ENCODE measurements at regions not wholly inside any gene's neighbourhood (a gene's known extent, or its start where the extent isn't known, plus 50 kb on each side); places are given as distances from the start of the nearest gene placed in this dataset.

GRCh38 chr18:51921862-51922261 lies 418.1 kb upstream of the DCC start:
- no peaks in the 10 kb centered on the region for H3K4me1 Mint-ChIP-seq (ENCODE audit: low read depth)
- ATAC-seq (ENCODE audit: poor library complexity) (no peak), DNase-seq (no peak)
- Histone ChIP-seq H3K36me3 (ENCODE audit: insufficient read depth, low read length) (no peaks in the 10 kb centered on the region), H3K4me3 (ENCODE audit: low read length) (no peak overlapping the region), H3K4me1 (ENCODE audit: insufficient read depth, low read length) (no peaks in the 10 kb centered on the region), H3K9me3 (ENCODE audit: control insufficient read depth in 1 of 2, insufficient read depth in 1 of 2, low read length in 2 of 2) (peaks cover 0 to 10% of the 10 kb centered on the region in 2 experiments), H3K27me3 (ENCODE audit: control insufficient read depth in 1 of 2, insufficient read depth in 2 of 2, low read length in 2 of 2) (no peaks in the 10 kb centered on the region), H3K27ac (ENCODE audit: low read depth in 1 of 2, low read length in 2 of 2) (no peak overlapping the region)
- no peak overlapping the region for H3K27ac Mint-ChIP-seq
- H3K27me3 Mint-ChIP-seq: no peaks in the 10 kb centered on the region
- CTCF ChIA-PET: no interaction called here
- POLR2A ChIA-PET: no interaction called here
- no peak overlapping the region for H3K4me3 Mint-ChIP-seq
- intact Hi-C loops (cut with DNase I, micrococcal nuclease): no loop called here
- H3K9me3 Mint-ChIP-seq: peaks cover 10% of the 10 kb centered on the region
- TF ChIP-seq CTCF (IDR thresholded peaks at IDR 0.05): no peak
- H3K36me3 Mint-ChIP-seq (ENCODE audit: low read depth): no peaks in the 10 kb centered on the region

- TF ChIP-seq CTCF (IDR thresholded peaks at IDR 0.05): no peak
- no peaks in the 10 kb centered on the region for H3K36me3 Mint-ChIP-seq (ENCODE audit: low read depth)
- Histone ChIP-seq H3K4me3 (ENCODE audit: low read length) (no peak overlapping the region), H3K27ac (ENCODE audit: low read depth in 1 of 2, low read length in 2 of 2) (no peak overlapping the region), H3K4me1 (ENCODE audit: insufficient read depth, low read length) (no peaks in the 10 kb centered on the region), H3K27me3 (ENCODE audit: control insufficient read depth in 1 of 2, insufficient read depth in 2 of 2, low read length in 2 of 2) (no peaks in the 10 kb centered on the region), H3K9me3 (ENCODE audit: control insufficient read depth in 1 of 2, insufficient read depth in 1 of 2, low read length in 2 of 2) (peaks cover 6 to 12% of the 10 kb centered on the region in 2 experiments), H3K36me3 (ENCODE audit: insufficient read depth, low read length) (no peaks in the 10 kb centered on the region)
- intact Hi-C loops (cut with DNase I, micrococcal nuclease): no loop called here
- CTCF ChIA-PET: no interaction called here
- POLR2A ChIA-PET: no interaction called here
- no peak overlapping the region for H3K27ac Mint-ChIP-seq
- ATAC-seq (ENCODE audit: poor library complexity): no peak
- H3K4me1 Mint-ChIP-seq (ENCODE audit: low read depth): no peaks in the 10 kb centered on the region
- no peaks in the 10 kb centered on the region for H3K27me3 Mint-ChIP-seq
- no peak for DNase-seq
- peaks cover 11% of the 10 kb centered on the region for H3K9me3 Mint-ChIP-seq
- H3K4me3 Mint-ChIP-seq: no peak overlapping the region
These were observed 406.1 kb upstream of the DCC start for GRCh38 chr18:51933903-51934302.

GRCh38 chr18:51936115-51936514 lies 403.9 kb upstream of the DCC start:
- H3K36me3 ChIP-seq (ENCODE audit: insufficient read depth, low read length): no peaks in the 10 kb centered on the region
- no peak overlapping the region for H3K27ac Mint-ChIP-seq
- POLR2A ChIA-PET: no interaction called here
- no peaks in the 10 kb centered on the region for H3K27me3 Mint-ChIP-seq
- ATAC-seq (ENCODE audit: poor library complexity) (no peak), DNase-seq (no peak)
- CTCF ChIA-PET: no interaction called here
- H3K9me3 Mint-ChIP-seq: peaks cover 6% of the 10 kb centered on the region
- no peak overlapping the region for H3K27ac ChIP-seq (ENCODE audit: low read depth in 1 of 2, low read length in 2 of 2)
- peaks cover 0 to 4% of the 10 kb centered on the region in 2 experiments for H3K9me3 ChIP-seq (ENCODE audit: control insufficient read depth in 1 of 2, insufficient read depth in 1 of 2, low read length in 2 of 2)
- H3K4me3 Mint-ChIP-seq: no peak overlapping the region
- no peaks in the 10 kb centered on the region for H3K27me3 ChIP-seq (ENCODE audit: control insufficient read depth in 1 of 2, insufficient read depth in 2 of 2, low read length in 2 of 2)
- no peaks in the 10 kb centered on the region for H3K4me1 Mint-ChIP-seq (ENCODE audit: low read depth)
- TF ChIP-seq CTCF (IDR thresholded peaks at IDR 0.05): no peak
- H3K36me3 Mint-ChIP-seq (ENCODE audit: low read depth): no peaks in the 10 kb centered on the region
- H3K4me1 ChIP-seq (ENCODE audit: insufficient read depth, low read length): no peaks in the 10 kb centered on the region
- intact Hi-C loops (cut with DNase I, micrococcal nuclease): no loop called here
- no peak overlapping the region for H3K4me3 ChIP-seq (ENCODE audit: low read length)

Measured in CD4-positive, alpha-beta T cell (primary cell).